Heart right ventricle (tissue), 16 donors: ENCODE measurements at regions not wholly inside any gene's neighbourhood (a gene's known extent, or its start where the extent isn't known, plus 50 kb on each side); places are given as distances from the start of the nearest gene placed in this dataset.
"Not testable (repeated sequence)": the region's sequence is repeated elsewhere in the genome, so short reads cannot be mapped to it uniquely, and the experiment has no call there.

Experiments used
- ATAC-seq, 8 donors: fragments of 200-7000 bp; cut with Tn5 transposase; one replicate each; pipeline ENCODE4 v1.9.1; 2020; ENCODE audit warnings: mild to moderate bottlenecking in 8 of 8, moderate library complexity in 8 of 8, moderate number of reproducible peaks in 1 of 8
- DNase-seq, 2 donors: peaks; one replicate each; pipeline ENCODE4 v3.0.0-alpha.2; 2020
- H3K27ac ChIP-seq, 10 donors: fragments of 200-600 bp; sonication (generic) in 2 of 10; one replicate each; pipeline versions ENCODE4 v1.5.0 to v1.8.0; 2020 to 2022; ENCODE audit warnings: mild to moderate bottlenecking in 3 of 10
- H3K27me3 ChIP-seq, 7 donors: fragments of 200-600 bp; one replicate each; pipeline ENCODE4 v1.8.0; 2021 to 2022; ENCODE audit warnings: mild to moderate bottlenecking in 2 of 7
- H3K36me3 ChIP-seq, 9 donors: fragments of 200-600 bp; sonication (generic) in 1 of 9; one replicate each; pipeline versions ENCODE4 v1.5.0 to v1.8.0; 2020 to 2022; ENCODE audit warnings: mild to moderate bottlenecking in 2 of 9
- H3K4me1 ChIP-seq, 9 donors: fragments of 200-600 bp; sonication (generic) in 1 of 9; one replicate each; pipeline versions ENCODE4 v1.5.0 to v1.8.0; 2020 to 2022; ENCODE audit warnings: mild to moderate bottlenecking in 4 of 9
- H3K4me3 ChIP-seq, 10 donors: fragments of 200-600 bp; sonication (generic) in 2 of 10; one replicate each; pipeline versions ENCODE4 v1.5.0 to v1.8.0; 2020 to 2022; ENCODE audit warnings: mild to moderate bottlenecking in 7 of 10, moderate library complexity in 2 of 10
- H3K9me3 ChIP-seq, 11 donors: fragments of 200-600 bp in 10 of 11; sonication (generic) in 2 of 11; one replicate each; pipeline versions ENCODE4 v1.5.0 to v1.8.0; 2013 to 2022; ENCODE audit warnings: mild to moderate bottlenecking in 2 of 11, control low read depth in 1 of 11, moderate library complexity in 1 of 11
- CTCF ChIP-seq, 9 donors: fragments of 200-600 bp; sonication (generic) in 2 of 9; IDR thresholded peaks; one replicate each; pipeline versions ENCODE4 v1.5.0 to v1.8.0; 2021 to 2022; ENCODE audit warnings: antibody characterized with exemption in 9 of 9, mild to moderate bottlenecking in 5 of 9, moderate library complexity in 1 of 9
- WGBS, 2 donors: extraction: QIAGEN DNeasy Blood & Tissue Kit; methylation state at CpG; one replicate each; pipeline ENCODE4 v1.1.7; 2013; ENCODE audit warnings: inconsistent platforms in 1 of 2; 5-methylcytosine and 5-hydroxymethylcytosine counted together
- intact Hi-C, 10 donors: fragments of 100-400 bp; cut with DNase I; formaldehyde crosslinking; loops; one replicate each; pipeline versions ENCODE4 v1.11.1 to v1.14.2; 2022
- donor health status: Arrhythmogenic right ventricular cardiomyopathy.
- donor health status: ischemic (EF 13 %, LVEDD 7.1; RV severe dilation, severe dysfunction).
- donor health status: healthy with polysubstance abuse.
- donor health status: DM: no; HTN: yes; CAD: no.
- donor health status: DM: no; HTN: no; CAD: no.
- donor health status: ischemic (EF 25% LVEDD 6.9; RV normal size, moderate dysfunction).
- donor health status: ischemic (EF 25% LVEDD 5.7; RV mildly dilated, moderate dysfunction).
- donor health status: healthy.
- donor health status: DM: yes; HTN: yes; CAD: no.
- donor health status: Ischemic cardiomyopathy.
- donor health status: ischemic (EF 35%, LVEDD 5.7; RV mildly dilated, moderate dysfunction).
- donor health status: nonischemic (EF 11% LVEDD 7.7; RV severe dilation, severe dysfunction).
- donor health status: DM: yes; HTN: yes; CAD: no.
- donor health status: PGD.
- donor health status: ischemic (EF 29% LVEDD 5.4; RV normal size, mild dysfunction).
- donor health status: nonischemic (EF 23%, LVEDD 6.1; RV moderate dilation, normal function).

- 75 to 79% methylated on average over 12 of the region's 12 CpGs for WGBS, 2 donors
- no peak for TF ChIP-seq CTCF (IDR thresholded peaks at IDR 0.05)
- no peak for ATAC-seq
- no peak for DNase-seq
- H3K36me3 ChIP-seq: no peaks in the 10 kb centered on the region
- H3K27me3 ChIP-seq: peaks cover 0 to 18% (median 0%) of the 10 kb centered on the region in 7 donors
- H3K4me3 ChIP-seq: no peak overlapping the region
- H3K27ac ChIP-seq: no peak overlapping the region
- H3K4me1 ChIP-seq: peaks cover 0 to 6% (median 0%) of the 10 kb centered on the region in 9 donors
- intact Hi-C loops: no loop called here
- H3K9me3 ChIP-seq: no peaks in the 10 kb centered on the region
Observed at GRCh38 chr16:47976636-47977210, 179.1 kb downstream of the ABCC12 start.

GRCh38 chr16:47974971-47975370, 180.8 kb downstream of the ABCC12 start:
- WGBS, 2 donors: 91 to 94% methylated on average over 5 of the region's 5 CpGs
- H3K4me3 ChIP-seq, DNase-seq, ATAC-seq, intact Hi-C loops, H3K27ac ChIP-seq, H3K36me3 ChIP-seq, H3K4me1 ChIP-seq, H3K9me3 ChIP-seq: not testable (repeated sequence)
- peaks cover 0 to 18% (median 0%) of the 10 kb centered on the region in 7 donors for H3K27me3 ChIP-seq

GRCh38 chr16:47973552-47973951, 182.2 kb downstream of the ABCC12 start:
- H3K36me3 ChIP-seq: no peaks in the 10 kb centered on the region
- H3K4me1 ChIP-seq: peaks cover 0 to 3% (median 0%) of the 10 kb centered on the region in 9 donors
- H3K4me3 ChIP-seq: no peak overlapping the region
- no peak overlapping the region for H3K27ac ChIP-seq
- H3K9me3 ChIP-seq: no peaks in the 10 kb centered on the region
- ATAC-seq (no peak), DNase-seq (no peak)
- no peak for TF ChIP-seq CTCF (IDR thresholded peaks at IDR 0.05)
- H3K27me3 ChIP-seq: peaks cover 0 to 11% (median 0%) of the 10 kb centered on the region in 7 donors
- intact Hi-C loops: no loop called here
- WGBS, 2 donors: 85 to 90% methylated on average over 7 of the region's 7 CpGs

GRCh38 chr16:47972246-47972985, 183.4 kb downstream of the ABCC12 start:
- WGBS, 2 donors: 61 to 64% methylated on average over 6 of the region's 6 CpGs

More at GRCh38 chr16:47972246-47972985, 183.4 kb downstream of the ABCC12 start:
- Histone ChIP-seq H3K27ac (no peak overlapping the region), H3K36me3 (no peaks in the 10 kb centered on the region), H3K4me1 (no peaks in the 10 kb centered on the region), H3K9me3 (no peaks in the 10 kb centered on the region), H3K27me3 (peaks cover 0 to 11% (median 0%) of the 10 kb centered on the region in 7 donors), H3K4me3 (no peak overlapping the region)
- DNase-seq (no peak), ATAC-seq (no peak)
- intact Hi-C loops: no loop called here
- TF ChIP-seq CTCF (IDR thresholded peaks at IDR 0.05): no peak
